Forelimb muscle (tissue), 1 donor: ENCODE measurements at regions not wholly inside any gene's neighbourhood (a gene's known extent, or its start where the extent isn't known, plus 50 kb on each side); places are given as distances from the start of the nearest gene placed in this dataset.
"Not testable (repeated sequence)": the region's sequence is repeated elsewhere in the genome, so short reads cannot be mapped to it uniquely, and the experiment has no call there.

Source experiments
- DNase-seq: peaks from one replicate; pipeline ENCODE4 v3.0.0-alpha.2; 2013; ENCODE audit warnings: low read depth

GRCh38 chr1:163571950-163572349 is 250.2 kb downstream of the NUF2 start:
- no peak for DNase-seq

DNA sequence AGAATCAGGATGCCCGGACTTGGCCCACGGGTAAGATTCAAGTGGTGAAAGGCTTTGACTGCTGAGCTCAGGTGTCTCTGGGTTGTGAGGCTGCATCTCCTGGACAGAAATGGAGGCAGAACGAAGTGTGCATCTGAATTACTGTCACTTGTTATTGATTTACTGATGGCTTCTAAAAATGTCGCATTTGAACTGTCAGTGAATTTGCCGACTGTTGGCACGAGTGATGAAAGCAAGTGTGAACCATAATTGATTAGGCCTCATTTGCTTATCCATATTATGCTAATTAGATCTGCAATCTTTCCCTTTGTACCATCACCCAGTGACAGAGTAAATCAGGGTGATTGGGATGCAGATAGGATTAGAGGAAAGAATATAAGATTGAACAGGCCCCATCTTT is 252.4 kb downstream of the NUF2 start:
- no peak for DNase-seq

DNA sequence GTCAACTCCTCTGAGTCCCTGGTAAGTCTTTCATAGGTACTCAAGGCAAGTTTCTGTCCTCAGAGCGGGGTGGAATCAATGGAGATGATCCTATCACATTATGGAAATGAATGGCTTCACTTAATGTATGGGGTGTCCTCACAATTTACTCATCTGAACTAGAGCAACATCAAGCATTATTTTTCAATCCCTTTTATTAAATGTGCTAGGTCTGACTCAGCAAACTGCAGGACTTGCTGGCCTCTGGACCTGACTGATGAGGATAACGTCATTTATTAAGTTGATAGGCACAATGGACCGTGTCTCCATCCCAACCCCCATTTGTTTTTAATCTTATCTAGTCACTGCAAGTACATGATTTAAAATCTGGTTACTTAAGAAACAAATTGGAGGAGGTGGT is 259.2 kb downstream of the NUF2 start:
- DNase-seq: no peak

GRCh38 chr1:163583661-163584181 is 262.0 kb downstream of the NUF2 start:
- DNase-seq: no peak

- no peak for DNase-seq
These were observed 264.0 kb downstream of the NUF2 start for GRCh38 chr1:163585796-163586195.

- no peak for DNase-seq
These were observed 267.0 kb downstream of the NUF2 start for GRCh38 chr1:163588796-163589195.

- no peak for DNase-seq
These were observed 268.0 kb downstream of the NUF2 start for GRCh38 chr1:163589735-163590134.

DNA sequence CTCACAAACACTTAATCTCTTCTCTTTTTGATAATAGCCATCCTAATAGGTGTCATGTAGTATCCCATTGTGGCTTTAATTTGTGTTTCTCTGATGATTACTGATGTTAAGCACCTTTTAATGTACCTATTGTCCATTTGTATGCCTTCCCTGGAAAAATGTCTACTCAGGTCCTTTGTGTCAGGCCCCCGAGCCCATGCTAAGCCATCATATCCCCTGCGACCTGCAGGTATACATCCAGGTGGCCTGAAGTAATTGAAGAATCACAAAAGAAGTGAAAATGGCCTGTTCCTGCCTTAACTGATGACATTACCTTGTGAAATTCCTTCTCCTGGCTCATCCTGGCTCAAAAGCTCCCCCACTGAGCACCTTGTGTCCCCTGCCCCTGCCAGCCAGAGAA is 269.4 kb downstream of the NUF2 start:
- DNase-seq: not testable (repeated sequence)

GRCh38 chr1:163592623-163593022 is 270.9 kb downstream of the NUF2 start:
- not testable (repeated sequence) for DNase-seq

- DNase-seq: not testable (repeated sequence)
These were observed 274.4 kb downstream of the NUF2 start for GRCh38 chr1:163596106-163596505.

DNA sequence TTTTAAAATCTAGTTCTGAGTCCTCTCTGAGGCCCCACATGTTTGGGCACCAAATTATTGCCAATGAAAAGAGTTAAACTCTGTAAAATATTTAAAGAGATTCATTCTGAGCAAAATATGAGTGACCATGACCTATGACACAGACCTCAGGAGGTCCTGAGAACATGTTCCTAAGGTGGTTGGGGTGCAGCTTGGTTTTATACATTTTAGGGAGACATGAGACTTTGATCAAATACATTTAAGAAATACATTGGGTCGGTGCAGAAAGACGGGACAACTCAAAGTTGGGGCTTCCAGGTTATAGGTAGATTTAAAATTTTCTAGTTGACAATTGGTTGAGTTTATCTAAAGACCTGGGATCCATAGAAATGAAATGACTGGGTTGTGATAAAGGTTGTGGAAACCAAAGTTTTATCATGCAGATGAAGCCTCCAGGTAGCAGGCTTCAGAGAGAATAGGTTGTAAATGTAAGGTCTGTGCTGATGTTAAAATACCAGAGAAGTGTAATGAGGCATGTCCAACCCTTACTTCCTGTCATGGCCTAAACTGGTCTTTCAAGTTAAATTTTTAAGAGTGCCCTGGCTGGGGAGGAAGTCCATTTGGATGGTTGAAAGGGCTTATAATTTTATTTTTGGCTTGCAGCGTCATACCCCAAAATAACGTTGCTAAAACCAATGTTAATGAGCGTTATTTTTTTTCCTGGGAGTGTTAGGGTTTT is 274.9 kb downstream of the NUF2 start:
- no peak for DNase-seq

DNA sequence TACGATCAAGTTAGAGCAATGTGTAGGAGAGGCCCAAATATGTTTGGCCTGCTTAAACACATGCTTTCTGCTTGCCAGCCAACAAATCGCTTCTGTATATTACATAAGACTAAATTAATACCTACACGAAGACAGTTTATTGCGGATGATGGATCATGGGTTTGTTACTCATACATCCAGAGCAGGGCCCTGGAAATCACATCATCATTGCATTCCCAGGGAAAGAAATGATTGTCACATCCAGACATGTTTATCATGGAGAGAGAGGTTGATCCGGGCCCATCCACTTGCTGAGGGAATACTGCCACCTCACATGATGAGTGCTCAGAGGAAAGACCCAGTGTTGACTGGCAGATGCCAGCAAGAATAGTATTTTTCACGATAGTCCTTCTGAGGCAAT is 282.6 kb downstream of the NUF2 start:
- no peak for DNase-seq

DNA sequence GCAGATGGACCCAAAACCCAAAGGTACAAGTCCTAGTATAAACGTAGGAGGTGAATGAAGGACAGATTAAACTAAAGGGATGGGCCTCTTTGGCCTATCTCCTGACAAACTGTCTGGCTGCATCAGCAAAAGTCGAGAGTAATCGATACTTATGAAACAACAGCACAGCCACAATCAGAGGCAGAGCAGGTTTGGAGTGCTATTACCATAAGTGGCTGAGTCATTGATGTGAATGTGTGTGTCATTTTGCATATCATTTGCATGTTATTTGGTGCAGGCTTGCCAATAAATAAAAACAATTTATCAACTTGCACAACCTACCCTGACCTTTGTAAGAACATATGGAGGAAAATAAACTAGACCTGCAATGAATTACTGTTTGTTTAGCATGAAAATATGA is 283.1 kb downstream of the NUF2 start:
- no peak for DNase-seq

DNA sequence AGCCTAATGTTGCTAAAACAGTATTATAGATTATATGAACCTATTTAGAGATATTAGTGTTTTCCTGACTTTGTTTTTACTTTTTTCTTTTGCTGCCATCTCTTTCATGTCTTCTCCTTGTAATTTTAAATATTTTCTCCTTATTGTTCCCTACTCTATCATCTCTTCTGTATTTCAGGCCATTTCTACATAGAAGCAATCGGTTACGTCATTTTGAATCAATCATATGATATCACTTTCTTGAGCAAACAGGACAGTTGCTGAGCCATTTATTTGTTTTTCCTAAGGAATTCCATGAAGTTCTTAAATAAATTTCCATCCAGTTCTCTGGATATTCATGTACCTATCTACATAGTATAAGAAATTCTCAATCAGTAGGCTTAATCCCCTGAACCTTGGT is 287.2 kb downstream of the NUF2 start:
- no peak for DNase-seq

- DNase-seq: no peak
These were observed 288.1 kb downstream of the NUF2 start for GRCh38 chr1:163609858-163610257.

GRCh38 chr1:163610486-163610885 is 288.7 kb downstream of the NUF2 start:
- DNase-seq: no peak

GRCh38 chr1:163614361-163614760 is 292.6 kb downstream of the NUF2 start:
- DNase-seq: no peak

DNA sequence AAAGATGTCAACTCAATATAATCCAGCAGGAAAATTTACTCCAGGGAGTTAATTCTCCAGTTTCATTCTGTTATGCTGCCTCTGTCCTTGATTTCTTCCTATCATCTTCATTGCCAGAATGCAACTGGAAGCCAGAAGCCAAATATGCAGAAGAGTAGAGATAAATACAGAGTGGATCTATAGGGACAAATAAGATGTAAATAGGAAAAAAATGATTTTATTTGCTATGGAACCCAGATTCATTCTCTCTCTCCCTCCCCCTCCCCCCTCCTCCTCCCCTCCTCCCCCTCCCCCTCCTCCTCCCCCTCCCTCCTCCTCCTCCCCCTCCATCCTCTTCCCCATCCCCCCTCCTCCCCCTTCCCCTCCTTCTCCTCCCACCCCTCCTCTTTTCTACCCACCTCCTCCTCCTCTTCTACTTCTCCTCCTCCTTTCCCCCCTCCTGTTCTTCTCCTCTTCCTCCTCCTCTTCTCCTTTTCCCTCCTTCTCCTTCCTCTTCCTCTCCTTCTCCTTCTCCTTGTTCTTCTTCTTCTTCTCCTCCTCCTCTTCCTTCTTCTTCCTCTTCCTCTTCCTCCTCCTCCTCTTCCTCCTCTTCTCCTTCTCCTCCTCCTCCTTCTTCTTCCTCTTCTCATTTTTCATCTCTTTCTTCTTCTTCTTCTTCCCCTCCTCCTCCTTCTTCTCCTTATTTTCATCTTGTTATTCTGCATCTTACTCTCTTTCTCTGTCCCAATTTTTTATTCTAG is 306.4 kb downstream of the NUF2 start:
- no peak for DNase-seq

DNA sequence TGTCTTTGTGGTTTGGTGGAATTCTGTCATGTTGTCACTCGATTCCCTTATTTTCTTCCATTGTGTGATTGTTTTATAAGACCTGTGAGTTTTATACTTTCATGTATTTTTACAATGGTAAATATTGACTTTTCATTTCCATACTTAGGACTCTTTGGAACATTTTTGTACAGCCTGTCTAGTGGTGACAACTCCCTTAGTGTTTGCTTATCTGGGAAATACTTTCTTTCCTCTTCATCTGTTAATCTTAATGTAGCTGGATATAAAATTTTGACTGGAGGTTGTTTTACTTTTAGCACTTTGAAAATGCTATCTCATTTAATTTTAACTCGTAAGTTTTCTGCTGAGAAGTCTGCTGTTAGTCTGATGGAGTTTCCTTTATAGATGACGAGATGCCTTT is 310.5 kb downstream of the NUF2 start:
- DNase-seq: no peak

- no peak for DNase-seq
These were observed 311.6 kb downstream of the NUF2 start for GRCh38 chr1:163633366-163633765.

DNA sequence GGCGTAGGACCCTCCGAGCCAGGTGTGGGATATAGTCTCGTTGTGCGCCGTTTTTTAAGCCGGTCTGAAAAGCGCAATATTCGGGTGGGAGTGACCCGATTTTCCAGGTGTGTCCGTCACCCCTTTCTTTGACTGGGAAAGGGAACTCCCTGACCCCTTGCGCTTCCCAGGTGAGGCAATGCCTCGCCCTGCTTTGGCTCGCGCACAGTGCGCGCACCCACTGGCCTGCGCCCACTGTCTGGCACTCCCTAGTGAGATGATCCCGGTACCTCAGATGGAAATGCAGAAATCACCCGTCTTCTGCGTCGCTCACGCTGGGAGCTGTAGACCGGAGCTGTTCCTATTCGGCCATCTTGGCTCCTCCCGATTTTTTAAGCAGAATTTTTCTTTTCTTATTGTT is 323.9 kb downstream of the NUF2 start:
- not testable (repeated sequence) for DNase-seq

- DNase-seq: no peak
These were observed 328.9 kb downstream of the NUF2 start for GRCh38 chr1:163650624-163651023.

GRCh38 chr1:163652441-163652840 is 330.7 kb downstream of the NUF2 start:
- DNase-seq: no peak
